ENCODE measurements at regions not wholly inside any gene's neighbourhood (a gene's known extent, or its start where the extent isn't known, plus 50 kb on each side); places are given as distances from the start of the nearest gene placed in this dataset.
"Not testable (repeated sequence)": the region's sequence is repeated elsewhere in the genome, so short reads cannot be mapped to it uniquely, and the experiment has no call there.

- DNase-seq (ENCODE audit: extremely low read depth, low read depth), result no peak
- TF ChIP-seq CTCF (IDR thresholded peaks at IDR 0.05; ENCODE audit: low read depth, low read length), result no peak
Measured at GRCh38 chr6:40146902-40147301, 212.6 kb upstream of the MOCS1 start.

- no peak for DNase-seq (ENCODE audit: extremely low read depth, low read depth)
- TF ChIP-seq CTCF (IDR thresholded peaks at IDR 0.05; ENCODE audit: low read depth, low read length), result no peak
Measured at GRCh38 chr6:40139447-40139846, 205.2 kb upstream of the MOCS1 start.

GRCh38 chr6:40138273-40138720 is 204.0 kb upstream of the MOCS1 start:
- no peak for TF ChIP-seq CTCF (IDR thresholded peaks at IDR 0.05; ENCODE audit: low read depth, low read length)
- DNase-seq (ENCODE audit: extremely low read depth, low read depth), result no peak

- no peak for DNase-seq (ENCODE audit: extremely low read depth, low read depth)
- no peak for TF ChIP-seq CTCF (IDR thresholded peaks at IDR 0.05; ENCODE audit: low read depth, low read length)
Measured at GRCh38 chr6:40135491-40136072, 201.3 kb upstream of the MOCS1 start.

- not testable (repeated sequence) for DNase-seq (ENCODE audit: extremely low read depth, low read depth)
Measured at GRCh38 chr6:40133981-40134380, 199.7 kb upstream of the MOCS1 start.

- TF ChIP-seq CTCF (IDR thresholded peaks at IDR 0.05; ENCODE audit: low read depth, low read length), result no peak
- DNase-seq (ENCODE audit: extremely low read depth, low read depth), result no peak
Measured at GRCh38 chr6:40131675-40132074, 197.4 kb upstream of the MOCS1 start.

- DNase-seq (ENCODE audit: extremely low read depth, low read depth), result no peak
- TF ChIP-seq CTCF (IDR thresholded peaks at IDR 0.05; ENCODE audit: low read depth, low read length), result no peak
Measured at GRCh38 chr6:40128127-40128526, 193.9 kb upstream of the MOCS1 start.

GRCh38 chr6:40125680-40126394 is 191.6 kb upstream of the MOCS1 start:
- DNase-seq (ENCODE audit: extremely low read depth, low read depth), result no peak
- no peak for TF ChIP-seq CTCF (IDR thresholded peaks at IDR 0.05; ENCODE audit: low read depth, low read length)
